ENCODE measurements at regions not wholly inside any gene's neighbourhood (a gene's known extent, or its start where the extent isn't known, plus 50 kb on each side); places are given as distances from the start of the nearest gene placed in this dataset.
"Not testable (repeated sequence)": the region's sequence is repeated elsewhere in the genome, so short reads cannot be mapped to it uniquely, and the experiment has no call there.

DNA sequence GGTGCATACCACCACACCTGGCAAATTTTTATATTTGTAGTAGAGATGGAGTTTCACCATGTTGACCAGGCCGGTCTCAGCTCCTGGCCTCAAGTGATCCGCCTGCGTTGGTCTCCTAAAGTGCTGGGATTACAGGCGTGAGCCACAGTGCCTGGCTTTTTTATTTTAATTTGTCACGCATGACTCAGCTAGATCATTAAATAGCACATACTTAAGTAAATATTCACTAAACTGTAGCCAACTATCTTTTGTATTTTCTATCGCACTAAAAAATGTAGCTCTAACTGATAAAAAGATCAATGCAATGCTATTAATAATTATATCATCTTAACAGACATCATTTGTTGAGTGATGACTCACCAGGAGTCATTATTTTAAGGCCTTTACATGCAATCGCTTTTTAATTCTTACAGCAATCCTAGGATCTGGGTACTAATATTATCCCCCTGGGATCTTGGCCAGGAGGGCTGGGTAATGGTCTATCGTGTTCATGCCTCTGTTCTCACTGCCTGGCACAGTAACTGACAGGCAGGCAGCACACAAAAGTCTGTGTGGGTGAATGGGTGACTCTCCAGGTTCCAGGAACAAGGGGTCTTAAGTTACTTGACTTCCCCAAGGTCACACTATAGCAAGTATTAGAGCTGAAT lies 693.5 kb upstream of the EEF2KMT start:
- DNase-seq, result no peak

DNA sequence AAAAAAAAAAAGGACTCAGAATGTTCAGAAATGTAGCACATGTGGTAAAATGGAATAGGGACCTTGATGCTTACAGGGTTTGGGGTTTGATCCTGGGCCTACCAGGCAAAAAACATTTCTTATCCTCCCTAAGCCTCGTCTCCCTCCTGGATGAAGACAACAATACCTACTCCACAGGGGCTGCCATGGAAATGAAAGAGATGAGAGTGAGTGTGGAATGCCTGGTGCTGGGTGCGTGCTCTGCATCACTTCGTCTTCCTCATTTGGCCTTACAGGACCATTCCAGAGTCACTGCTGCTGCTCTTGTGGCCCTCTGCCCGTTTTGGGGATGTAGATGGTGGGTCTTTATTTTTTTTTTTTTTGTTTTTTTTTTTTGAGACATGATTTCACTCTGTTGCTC lies 692.9 kb upstream of the EEF2KMT start:
- DNase-seq, result no peak

DNA sequence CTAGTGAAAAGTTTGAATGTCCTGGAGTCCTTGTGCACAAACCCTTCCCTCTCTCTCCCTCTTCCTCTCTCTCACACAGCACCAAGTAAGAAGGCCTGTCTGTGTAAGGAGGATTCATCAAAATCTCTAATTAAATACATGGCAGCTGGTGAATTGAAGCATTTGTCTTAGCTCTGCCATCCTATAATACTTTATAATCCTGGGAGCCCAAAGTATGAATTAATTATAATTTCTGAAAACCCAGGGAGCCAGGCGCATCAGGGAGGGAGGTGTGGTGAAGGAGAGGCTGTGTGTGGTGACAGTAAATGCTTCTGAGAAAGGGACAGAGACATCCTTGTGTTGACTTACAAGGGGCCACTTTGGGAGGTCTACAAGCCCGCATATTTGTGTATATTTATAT lies 691.4 kb upstream of the EEF2KMT start:
- no peak for DNase-seq

DNA sequence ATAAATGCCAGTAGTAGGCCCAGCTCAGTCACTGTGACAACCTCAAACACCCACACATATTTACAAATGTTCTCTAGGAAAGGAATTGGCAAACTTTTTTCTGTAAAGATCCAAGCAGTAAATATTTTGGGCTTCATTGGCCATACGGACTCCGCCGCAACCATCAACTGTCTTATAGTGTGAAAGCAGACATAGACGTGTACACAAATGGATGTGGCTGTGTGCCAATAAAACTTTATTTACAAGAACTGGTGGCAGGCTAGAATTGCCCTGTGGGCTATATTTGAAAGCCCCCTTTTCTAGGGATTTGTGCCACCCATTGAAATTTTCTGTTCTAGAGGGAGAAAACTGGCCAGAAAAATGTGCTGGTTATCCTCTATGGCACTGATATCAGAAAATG lies 683.8 kb upstream of the EEF2KMT start:
- DNase-seq, result no peak

DNA sequence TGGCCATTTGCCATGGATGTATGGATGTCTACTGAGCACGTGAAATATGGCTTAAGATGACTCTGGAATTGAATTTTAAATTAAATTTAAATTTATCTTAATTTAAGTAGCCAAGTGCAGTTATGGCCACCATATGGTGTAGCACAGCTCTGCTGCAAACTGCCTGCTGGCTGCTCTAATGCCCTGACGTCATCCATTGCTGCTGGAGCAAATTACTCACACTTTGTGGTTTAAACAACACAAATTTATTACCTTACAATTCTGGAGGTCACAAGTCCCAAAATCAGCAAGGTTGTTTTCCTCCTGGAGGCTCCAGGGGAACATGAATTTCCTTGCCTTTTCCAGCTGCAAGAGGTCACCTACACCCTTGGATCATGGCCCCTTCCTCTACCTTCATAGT lies 679.3 kb upstream of the EEF2KMT start:
- no peak for DNase-seq

DNA sequence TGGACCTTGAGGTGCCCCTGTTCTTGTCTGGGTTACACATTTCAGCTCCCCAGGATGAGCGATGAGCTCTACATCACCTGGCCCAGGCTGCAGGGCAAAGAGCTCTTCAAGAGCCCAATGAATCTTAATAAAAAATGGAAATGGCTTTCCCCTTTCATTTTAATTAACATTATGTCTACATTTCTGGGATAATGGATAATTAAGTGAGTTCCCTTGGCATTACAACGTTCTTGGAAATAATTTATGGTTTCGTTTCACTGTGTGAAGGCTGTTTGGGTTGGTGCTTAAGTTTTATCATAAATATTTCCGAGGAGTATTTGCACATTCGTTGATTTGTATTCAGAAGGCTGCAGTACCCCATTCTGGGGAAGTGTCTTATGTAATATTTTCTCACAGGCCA lies 678.3 kb upstream of the EEF2KMT start:
- DNase-seq, result no peak

DNA sequence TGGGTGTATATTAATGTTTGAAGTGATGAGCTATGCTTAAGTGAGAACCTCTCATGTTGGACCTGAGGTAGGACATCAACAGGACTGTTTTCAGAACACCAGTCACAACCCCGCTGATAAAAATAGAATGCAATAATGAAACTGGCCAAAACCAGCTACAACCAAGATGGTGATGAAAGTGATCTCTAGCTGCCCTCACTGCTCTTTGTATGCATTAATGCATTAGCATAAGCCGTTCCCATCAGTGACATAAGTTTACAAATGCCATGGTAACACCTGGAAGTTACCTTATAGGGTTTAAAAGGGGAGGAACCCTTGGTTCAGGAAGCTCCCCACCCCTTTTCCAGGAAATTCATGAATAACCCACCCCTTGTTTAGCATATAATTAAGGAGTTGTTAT lies 672.5 kb upstream of the EEF2KMT start:
- DNase-seq, result no peak

DNA sequence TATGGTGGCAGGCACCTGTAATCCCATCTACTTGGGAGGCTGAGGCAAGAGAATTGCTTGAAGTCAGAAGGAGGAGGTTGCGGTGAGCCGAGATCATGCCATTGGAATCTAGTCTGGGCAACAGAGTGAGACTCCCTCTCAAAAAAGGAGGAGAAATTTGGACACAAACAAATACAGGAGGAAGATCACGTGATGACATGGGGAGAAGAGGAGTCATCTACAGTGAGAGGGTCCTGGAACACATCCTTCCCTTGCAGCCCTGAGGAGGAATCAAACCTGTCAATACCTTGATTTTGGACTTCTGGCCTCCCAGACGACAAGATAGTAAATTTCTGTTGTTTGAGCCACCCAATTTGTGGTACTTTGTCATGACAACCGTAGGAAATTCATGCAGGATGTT lies 671.9 kb upstream of the EEF2KMT start:
- DNase-seq, result no peak

DNA sequence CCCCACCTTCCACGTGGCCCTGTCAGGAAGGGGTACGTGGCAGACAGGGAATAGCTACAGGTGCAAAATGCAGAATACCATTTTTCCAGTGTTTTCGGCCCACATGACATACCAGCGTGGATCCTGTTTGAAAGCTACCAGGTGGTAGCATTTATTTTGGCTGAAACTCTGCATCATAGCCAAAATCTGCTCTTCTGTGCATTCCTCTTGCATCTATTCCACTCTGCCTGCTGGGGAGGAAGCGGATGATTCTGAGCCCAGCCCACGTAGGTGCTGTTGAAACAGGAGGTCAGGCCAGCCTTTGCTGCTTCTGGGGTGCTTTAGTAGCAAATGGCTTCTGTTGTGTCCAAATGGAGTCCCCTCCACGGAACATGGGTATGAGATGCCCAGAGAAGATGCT lies 670.9 kb upstream of the EEF2KMT start:
- DNase-seq, result no peak

DNA sequence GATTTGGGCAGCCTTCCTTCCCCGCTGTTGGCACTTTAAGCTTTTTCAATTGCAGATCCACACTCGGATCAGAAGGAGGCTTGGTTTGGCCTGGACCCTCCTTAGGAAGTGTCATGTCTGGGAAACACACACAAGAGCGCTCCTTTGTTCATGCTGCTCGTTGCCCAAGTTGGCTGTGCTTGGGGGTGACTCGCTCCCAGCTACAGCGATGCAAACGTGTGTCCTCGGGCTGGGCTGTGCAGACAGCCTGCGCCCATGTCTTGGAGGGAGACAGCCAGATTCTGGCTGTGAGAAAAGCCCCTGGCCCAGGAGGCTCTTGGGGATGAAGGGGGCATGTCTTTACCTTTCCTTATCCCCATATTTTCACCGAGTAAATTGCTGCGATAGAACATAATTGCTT lies 665.6 kb upstream of the EEF2KMT start:
- DNase-seq, result no peak

DNA sequence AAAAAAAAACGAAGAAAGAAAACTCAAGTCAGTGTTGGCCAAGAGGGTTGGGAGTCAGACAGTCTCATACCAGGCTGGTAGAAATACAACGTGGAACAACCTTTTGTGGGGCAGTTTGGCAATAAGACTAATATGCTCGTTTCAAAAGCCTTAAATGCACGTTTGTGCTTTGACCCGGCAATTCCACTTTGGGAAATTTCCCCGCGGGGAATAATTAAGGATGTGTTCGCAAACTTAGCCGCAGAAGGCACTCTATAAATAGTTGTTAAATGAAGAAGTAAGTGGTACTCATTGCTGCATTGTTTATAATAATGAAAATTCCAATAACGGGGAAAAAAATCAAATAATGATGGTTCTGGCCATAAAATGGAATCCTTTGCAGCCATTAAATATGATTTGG lies 664.8 kb upstream of the EEF2KMT start:
- no peak for DNase-seq

DNA sequence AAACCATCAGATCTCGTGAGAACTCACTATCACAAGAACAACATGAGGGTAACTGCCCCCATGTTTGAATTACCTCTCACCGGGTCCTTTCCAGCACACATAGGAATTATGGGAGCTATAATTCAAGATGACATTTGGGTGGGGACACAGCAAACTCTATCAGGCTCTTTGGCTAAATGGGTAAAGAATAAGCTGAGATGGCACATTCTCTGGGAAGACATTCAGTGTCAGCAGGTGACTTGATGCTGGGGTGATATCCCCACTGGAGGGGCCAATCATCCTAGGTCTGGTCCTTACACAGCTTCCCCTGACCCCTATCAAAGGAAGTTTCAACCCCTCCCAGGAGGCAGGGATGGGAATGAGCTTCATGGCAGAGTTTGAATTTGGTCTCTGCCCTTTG lies 664.0 kb upstream of the EEF2KMT start:
- no peak for DNase-seq

DNA sequence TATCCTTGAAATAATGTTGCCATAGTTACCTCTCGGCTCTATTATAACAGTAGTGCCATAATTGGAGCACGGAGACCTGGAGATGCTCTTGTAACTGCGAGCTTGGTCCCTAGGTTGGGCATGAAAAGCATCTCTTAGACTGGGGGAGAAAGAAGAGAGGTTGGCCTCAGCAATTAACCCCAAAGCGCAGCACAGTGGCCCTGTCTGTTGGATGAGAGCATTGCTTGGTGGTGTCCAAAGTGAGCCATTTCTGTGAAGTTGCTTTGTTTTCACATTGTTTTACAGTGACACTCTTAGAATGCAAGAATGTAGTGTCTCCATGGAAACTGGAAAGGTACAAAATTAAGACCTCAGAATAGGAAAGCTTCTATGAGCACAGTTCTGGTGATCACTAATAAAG lies 660.7 kb upstream of the EEF2KMT start:
- no peak for DNase-seq

DNA sequence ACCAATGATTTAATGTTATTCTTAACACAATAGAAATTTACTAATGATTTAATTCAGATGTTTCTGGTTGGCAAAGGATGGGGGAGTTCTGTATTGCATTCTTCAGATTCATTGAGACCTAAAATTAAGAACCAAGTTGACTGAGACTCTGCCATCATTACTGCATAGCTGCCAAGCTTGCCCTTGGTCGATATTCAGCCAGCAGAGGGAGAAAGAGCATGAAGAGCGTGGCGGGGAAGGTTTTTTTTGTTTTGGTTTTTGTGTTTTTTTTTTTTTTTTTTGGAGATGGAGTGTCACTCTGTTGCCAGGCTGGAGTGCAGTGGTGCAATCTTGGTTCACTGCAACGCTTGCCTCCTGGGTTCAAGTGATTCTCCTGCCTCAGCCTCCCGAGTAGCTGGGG lies 659.4 kb upstream of the EEF2KMT start:
- no peak for DNase-seq

DNA sequence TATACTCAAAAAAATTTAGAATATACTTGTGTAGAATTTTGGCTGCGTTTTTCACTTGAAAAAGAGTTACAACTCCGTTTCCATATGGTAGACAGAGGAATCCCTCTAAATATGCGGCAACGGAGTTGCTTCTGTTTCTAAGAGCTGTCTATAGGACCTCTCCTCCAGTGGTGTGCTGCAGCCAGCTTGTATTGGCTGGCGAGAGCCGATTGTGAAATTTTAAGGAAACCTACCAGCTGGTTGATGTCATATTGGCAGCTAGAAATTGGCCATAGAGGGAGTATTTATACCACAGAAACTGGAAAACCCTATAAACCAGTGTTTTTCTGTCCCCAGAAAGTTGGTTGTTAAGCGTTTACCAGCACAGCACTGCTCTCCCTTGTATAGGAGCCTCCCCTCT lies 655.8 kb upstream of the EEF2KMT start:
- no peak for DNase-seq

DNA sequence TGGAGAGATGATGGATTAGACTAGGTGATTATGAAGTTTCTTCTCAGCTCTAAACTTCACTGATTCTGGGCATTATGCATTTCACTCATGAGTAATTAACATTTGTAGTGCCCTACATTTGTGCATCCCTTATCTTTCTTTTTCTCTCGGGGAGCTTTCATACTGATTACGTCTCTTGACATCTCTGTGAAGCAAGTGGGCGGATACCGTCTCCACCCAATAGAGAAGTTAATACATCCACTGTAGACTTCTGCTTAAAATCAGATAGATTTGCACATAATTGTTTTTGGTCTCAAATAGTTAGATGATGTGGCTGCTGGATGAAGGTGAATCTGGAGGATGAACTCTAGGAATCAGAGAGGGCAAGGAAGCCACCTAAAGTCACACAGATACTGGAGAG lies 653.6 kb upstream of the EEF2KMT start:
- no peak for DNase-seq

DNA sequence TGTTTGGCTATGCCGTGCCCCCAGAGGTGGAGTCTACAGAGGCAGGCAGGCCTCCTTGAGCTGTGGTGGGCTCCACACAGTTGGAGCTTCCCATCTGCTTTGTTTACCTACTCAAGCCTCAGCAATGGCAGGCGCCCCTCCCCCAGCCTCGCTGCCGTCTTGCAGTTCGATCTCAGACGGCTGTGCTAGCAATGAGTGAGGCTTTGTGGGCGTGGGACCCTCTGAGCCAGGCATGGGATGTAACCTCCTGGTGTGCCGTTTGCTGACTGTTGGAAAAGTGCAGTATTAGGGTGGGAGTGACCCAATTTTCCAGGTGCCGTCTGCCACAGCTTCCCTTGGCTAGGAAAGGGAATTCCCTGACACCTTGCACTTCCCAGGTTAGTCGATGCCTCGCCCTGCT lies 652.8 kb upstream of the EEF2KMT start:
- not testable (repeated sequence) for DNase-seq

DNA sequence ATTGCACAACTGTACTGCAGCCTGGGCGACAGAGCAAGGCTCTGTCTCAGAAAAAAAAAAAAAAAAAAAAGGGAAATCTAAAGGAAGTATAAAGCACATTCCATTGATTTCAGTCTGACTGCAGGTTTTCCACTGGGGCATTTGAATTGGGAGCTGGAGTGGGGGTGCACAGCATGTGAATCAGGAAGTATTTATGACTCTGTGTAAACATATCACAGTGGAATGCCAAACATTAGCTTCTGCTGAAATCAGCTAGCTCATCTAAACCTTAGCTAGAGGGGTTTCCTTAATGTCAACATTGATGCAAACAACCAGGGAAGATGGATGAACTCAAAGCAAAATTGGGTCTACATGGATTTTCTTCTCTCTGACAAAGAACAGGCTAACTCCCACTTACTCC lies 641.0 kb upstream of the EEF2KMT start:
- no peak for DNase-seq

DNA sequence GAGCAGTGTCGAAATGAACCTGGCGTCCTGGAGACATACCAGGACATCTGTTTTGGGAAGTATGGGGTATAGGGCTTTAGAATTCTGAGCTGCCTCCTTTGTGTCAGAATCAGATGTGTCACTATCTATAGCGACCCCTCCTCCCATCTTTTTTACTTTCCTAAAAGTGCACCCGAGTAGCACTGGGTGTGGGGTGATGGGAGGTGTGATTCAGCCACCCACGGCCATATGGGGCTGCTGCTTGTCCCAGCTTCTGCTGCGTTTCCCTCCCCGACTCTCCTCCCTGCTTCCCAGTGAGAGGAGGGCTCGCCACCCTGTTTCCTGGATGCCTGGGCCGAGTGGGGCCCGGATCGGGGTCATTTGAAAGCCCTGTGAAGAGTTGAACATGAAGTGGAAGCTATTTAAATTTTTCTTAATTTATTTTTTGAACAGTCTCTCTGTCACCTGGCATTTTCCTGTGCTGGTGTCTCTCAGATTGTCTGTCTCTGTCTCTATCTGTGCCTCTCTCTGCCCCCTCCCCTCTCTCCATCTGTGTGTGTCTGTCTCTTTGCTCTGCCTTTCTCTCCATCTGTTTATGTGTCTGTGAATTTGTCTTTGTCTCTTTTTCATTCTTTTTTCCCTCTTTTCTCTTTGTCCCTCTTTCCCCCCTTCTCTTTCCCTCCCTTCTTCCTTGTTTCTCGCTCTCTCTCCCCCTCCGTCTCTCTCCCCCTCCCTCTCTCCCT lies 638.8 kb upstream of the EEF2KMT start:
- no peak for DNase-seq

DNA sequence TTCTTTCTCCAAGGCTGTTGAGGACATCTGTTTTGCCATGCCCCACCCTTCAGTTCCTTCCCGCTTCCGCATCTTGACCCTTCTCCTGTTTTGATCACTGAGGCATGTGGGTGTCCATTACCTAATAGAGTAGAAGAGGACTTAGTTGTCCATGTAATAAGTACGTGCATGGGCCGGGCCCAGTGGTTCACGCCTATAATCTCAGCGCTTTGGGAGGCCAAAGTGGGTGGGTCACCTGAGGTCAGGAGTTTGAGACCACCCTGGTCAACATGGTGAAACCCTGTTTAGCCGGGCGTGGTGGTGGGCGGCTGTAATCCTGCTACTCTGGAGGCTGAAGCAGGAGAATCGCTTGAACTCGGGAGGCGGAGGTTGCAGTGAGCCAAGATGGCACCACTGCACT lies 637.8 kb upstream of the EEF2KMT start:
- no peak for DNase-seq

DNA sequence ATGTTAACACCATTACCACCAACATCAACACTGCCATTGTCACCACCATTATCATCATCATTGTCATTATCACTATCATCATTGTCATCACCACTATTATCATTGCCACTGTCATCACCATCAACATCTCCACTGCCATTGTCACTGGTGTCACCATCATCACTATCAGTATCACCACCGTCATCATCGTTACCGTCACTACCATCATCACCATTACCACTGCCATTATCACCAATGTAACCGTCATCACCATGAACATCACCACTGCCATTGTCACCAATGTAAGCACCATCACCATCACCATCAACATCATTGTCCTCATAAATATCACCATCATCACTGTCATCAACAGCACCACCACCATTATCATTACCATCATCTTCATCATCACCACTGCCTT lies 633.2 kb upstream of the EEF2KMT start:
- DNase-seq, result no peak

DNA sequence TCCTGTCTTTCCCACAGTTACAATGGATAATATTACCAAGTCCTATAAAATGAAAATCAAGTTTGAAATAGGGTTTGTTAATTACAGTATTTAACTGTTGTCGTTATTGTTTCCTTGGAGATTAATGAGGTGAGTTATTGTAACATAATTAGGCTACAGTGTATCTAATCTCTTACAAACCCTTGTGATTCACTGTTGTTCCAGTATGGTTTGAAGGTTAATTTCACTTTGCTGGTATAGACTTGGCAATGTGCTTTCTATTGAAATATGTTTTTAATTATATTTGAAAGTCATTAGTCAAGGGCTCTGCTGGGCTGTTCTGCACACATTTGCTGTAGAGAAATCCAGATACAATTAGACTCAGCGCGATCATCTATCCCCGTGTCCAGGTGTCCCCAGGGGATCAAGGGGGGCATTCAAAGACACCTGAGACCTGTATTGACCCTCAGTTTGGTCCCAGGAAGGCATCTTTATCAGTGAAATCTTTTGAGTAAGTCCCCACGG lies 624.6 kb upstream of the EEF2KMT start:
- no peak for DNase-seq

DNA sequence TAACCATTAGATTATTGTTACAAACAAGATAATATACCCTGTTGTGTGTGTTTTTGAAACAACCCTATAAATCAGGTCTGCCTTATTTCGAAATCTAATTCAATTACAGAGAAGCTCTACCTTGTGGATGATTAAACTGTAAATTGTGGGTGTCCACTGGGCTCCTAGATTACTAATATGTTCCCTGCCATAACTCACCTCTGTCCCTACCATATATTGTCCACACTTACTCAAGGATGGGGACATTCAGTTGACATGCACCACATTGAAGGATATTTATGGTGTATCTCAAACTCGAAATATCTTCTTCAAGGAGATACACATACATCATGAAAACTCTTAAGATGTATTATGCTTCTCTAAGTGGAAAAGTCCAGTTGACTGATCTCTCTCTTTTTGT lies 617.6 kb upstream of the EEF2KMT start:
- no peak for DNase-seq

DNA sequence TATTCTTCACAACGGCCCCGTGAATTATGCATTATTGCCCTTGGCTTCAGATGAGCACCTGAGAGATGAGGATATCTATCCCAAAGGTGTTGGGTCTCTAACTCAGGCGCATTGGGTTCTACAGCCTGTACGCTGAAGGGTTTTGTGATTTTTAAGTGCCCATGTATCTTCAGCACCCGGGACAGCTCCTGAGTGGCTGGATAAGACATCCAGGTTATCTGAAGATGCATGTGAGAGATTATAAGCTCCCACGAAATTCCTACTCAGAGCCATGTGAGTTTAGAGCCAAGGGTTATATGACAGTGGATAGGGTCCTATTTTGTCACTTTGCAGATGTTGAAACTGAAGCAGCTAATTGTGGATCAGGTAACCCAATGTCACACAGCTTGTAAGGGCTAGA lies 612.3 kb upstream of the EEF2KMT start:
- no peak for DNase-seq

DNA sequence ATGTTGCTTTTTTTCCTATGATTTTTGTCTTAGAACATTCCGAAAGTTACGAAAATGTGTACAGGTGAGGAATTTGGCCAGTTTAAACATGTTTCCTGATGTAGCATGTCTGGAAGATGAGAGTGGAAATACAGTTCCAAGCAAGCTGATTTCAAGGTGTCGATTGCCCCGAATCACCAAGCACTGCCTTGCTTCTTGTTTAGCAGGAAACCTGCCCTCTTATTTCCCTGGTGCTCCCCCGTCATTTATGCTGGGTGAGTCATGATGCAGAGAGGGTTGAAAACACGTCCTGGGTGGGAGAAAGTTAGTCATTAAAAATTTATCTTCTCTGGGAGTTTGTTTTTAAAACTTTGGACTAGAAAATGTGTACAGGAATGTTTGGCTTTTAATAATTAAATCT lies 608.6 kb upstream of the EEF2KMT start:
- no peak for DNase-seq

Data from inflammatory macrophage treated with lipopolysaccharide for 1 hour (primary cell).